Stimulated activated naive CD8-positive, alpha-beta T cell treated with anti-CD3 and anti-CD28 coated beads, Interleukin-15, amount 100 ng/mL, for 72 hours (primary cell): ENCODE measurements at regions not wholly inside any gene's neighbourhood (a gene's known extent, or its start where the extent isn't known, plus 50 kb on each side); places are given as distances from the start of the nearest gene placed in this dataset.

ENCODE experiments used
- ATAC-seq: fragments of 150-1000 bp; cut with Tn5 transposase; 2 replicates; pipeline ENCODE4 v1.10.0; 2021; ENCODE audit warnings: mild to moderate bottlenecking, moderate library complexity
- DNase-seq, 2 donors: peaks; one replicate each; pipeline ENCODE4 v3.0.0; 2021 to 2022
- H3K27ac Mint-ChIP-seq, 2 donors: one replicate each; pipeline ENCODE4 v1.8.0; 2022; ENCODE audit warnings: mild to moderate bottlenecking in 2 of 2, mixed read lengths in 2 of 2, moderate library complexity in 2 of 2
- H3K27me3 Mint-ChIP-seq: one replicate; pipeline ENCODE4 v1.8.0; 2022; ENCODE audit warnings: mixed read lengths
- H3K4me1 Mint-ChIP-seq: one replicate; pipeline ENCODE4 v1.8.0; 2022; ENCODE audit warnings: mild to moderate bottlenecking, mixed read lengths
- H3K4me3 Mint-ChIP-seq, 2 donors: one replicate each; pipeline ENCODE4 v1.8.0; 2022; ENCODE audit warnings: mild to moderate bottlenecking in 2 of 2, mixed read lengths in 2 of 2, moderate library complexity in 1 of 2
- H3K9me3 Mint-ChIP-seq, 2 donors: one replicate each; pipeline ENCODE4 v1.8.0; 2022; ENCODE audit warnings: mixed read lengths in 2 of 2

GRCh38 chr3:171949554-171949953 lies 89.8 kb upstream of the FNDC3B start:
- Mint-ChIP-seq H3K9me3 (no peaks in the 10 kb centered on the region), H3K27ac (no peak overlapping the region), H3K27me3 (peaks cover 7% of the 10 kb centered on the region), H3K4me3 (no peak overlapping the region), H3K4me1 (peaks cover 6% of the 10 kb centered on the region)
- ATAC-seq (no peak), DNase-seq (no peak)

DNA sequence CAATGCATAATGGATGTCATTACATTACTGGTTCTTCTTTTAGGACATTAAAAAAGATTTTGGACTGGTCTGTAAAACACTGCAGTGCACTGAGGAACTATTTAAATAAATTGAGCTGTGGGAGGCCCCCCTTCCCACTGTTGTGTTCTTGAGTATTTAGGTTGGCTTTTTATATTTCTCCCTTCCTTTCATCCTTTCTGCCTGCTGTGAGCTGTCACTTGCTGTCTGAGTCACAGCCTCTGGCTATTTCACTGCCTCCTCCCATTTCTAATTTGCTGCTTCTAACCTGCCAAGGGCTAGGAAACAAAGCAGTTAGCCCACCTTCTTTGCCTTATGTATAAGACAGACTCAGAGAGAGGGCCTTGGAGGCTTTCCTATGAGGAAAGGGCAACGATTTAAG lies 89.0 kb upstream of the FNDC3B start:
- Mint-ChIP-seq H3K9me3 (no peaks in the 10 kb centered on the region), H3K4me1 (peaks cover 6% of the 10 kb centered on the region), H3K27me3 (peaks cover 7% of the 10 kb centered on the region), H3K4me3 (no peak overlapping the region), H3K27ac (peak overlapping the region in 1 of 2 donors; percentile 53)
- no peak for DNase-seq
- ATAC-seq: no peak

GRCh38 chr3:171951597-171951996 lies 87.8 kb upstream of the FNDC3B start:
- Mint-ChIP-seq H3K27me3 (peaks cover 7% of the 10 kb centered on the region), H3K4me1 (peaks cover 6% of the 10 kb centered on the region), H3K27ac (no peak overlapping the region), H3K4me3 (no peak overlapping the region), H3K9me3 (no peaks in the 10 kb centered on the region)
- DNase-seq (no peak), ATAC-seq (no peak)

DNA sequence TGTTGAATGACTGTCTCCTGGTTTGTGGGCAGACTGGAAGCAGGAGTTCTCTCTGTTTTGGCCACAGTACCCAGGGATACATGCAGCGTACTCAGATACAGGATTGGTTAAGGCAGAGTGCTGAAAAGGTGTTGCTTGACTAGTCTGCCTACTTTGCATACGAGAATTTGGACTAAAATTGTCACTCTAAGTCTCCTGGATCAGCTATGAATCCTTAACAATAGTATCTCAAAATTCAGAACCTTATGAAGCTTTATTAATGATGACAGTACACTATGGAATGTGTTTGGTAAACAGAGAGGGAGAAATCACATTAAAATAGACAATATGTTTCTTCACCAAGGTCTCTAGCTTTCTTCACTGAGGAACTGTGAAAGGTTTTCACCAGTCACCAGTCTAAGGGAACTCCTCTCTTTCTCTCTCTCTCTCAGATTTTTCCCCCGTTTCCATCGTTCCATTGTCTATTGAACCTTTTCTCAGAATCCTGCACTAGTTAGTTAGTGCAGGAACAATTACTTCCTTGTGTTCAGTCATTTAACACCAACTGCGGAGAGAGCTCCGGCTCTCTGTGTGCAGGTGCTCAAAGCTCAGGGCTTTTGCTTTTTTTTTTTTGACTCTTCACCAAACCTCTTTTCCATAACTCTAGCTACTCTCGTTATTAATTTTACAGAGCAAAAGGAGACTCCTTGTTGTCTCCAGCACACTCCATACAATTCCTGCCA lies 85.9 kb upstream of the FNDC3B start:
- Mint-ChIP-seq H3K27ac (no peak overlapping the region), H3K27me3 (peaks cover 7% of the 10 kb centered on the region), H3K4me3 (no peak overlapping the region), H3K4me1 (peaks cover 6% of the 10 kb centered on the region), H3K9me3 (no peaks in the 10 kb centered on the region)
- no peak for ATAC-seq
- DNase-seq: no peak

DNA sequence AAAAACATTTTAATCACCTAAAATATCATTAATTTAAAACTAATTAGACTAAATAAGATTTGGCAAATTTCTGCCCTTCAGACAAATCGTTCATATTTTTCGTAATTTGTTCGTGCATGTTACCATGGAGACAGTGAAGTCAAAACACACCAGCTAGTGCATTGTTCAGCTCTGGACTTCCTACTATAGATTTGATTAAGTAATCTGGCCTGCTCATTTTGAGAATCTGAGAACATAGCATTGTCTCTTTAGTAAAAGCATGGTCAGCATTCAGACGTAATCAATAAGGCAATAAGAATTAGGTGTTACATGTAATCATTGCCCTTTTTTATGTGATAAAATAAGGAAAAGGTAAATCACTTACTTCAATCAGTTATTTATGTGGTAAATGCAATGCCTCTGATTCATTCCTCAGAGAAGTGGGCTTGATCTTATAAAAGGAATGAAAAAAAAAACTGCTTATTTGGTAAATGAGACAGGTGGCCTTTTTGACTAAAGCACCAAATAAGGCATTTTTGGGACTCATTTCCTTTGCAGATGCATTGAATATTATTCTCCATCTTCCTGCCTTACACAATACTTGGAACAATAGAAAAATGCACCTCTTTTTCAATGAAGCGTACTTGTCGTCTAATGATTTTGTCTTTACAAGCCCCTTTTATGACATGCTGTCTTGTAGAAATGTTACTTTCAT lies 84.5 kb upstream of the FNDC3B start:
- DNase-seq: no peak
- H3K27ac Mint-ChIP-seq: no peak overlapping the region
- no peak for ATAC-seq

DNA sequence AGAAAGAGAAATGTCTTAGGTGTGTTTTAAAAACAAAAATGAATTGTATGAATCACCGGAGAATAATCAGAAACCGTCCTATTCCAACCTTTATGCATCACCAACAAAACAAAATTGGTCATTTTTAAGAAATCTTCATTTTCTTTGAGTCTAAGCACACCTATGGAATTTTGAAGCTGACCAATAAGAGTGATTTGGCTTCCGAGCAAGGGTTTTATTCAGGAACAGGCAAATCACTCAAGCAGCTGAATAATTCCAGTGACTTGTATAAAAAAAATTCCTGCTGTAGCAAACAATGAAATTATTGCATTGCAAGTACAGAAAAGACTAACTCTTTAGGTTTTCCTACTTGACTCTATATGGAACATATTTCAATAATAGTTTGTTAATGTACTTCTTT lies 83.8 kb upstream of the FNDC3B start:
- Mint-ChIP-seq H3K4me1 (peaks cover 15% of the 10 kb centered on the region), H3K9me3 (no peaks in the 10 kb centered on the region), H3K27ac (no peak overlapping the region), H3K27me3 (peaks cover 7% of the 10 kb centered on the region), H3K4me3 (no peak overlapping the region)
- DNase-seq (no peak), ATAC-seq (no peak)

More for the DNA sequence above, 84.5 kb upstream of the FNDC3B start:
- Mint-ChIP-seq H3K9me3 (no peaks in the 10 kb centered on the region), H3K4me1 (peaks cover 12% of the 10 kb centered on the region), H3K27me3 (peaks cover 7% of the 10 kb centered on the region), H3K4me3 (no peak overlapping the region)

DNA sequence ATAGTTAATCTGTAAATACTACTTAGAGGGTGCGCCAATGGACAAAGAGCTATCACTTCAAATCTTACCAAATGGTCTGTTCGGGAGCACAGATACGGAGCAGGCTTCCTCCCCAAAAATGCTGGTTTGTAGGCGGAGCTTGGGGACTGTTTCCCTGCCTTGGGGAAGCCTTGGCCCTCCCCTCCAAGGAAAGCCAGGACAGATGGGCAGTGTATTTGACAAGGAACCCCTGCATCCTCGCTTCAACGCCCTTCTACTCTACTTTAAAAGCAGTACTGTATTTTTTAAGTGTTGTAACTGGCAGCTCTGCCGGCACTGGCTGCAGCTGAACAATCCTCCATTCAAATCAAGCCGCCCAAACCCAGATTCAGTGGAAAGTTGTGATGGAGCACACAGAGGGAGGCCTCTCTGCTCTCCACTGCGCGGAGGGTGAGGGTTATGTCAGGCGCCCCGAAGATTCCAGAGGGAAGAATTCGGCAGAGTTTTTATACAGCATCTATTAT lies 83.1 kb upstream of the FNDC3B start:
- H3K27ac Mint-ChIP-seq: no peak overlapping the region
- DNase-seq: no peak
- H3K27me3 Mint-ChIP-seq: peaks cover 6% of the 10 kb centered on the region
- H3K9me3 Mint-ChIP-seq: no peaks in the 10 kb centered on the region
- ATAC-seq: no peak
- H3K4me3 Mint-ChIP-seq: no peak overlapping the region
- peaks cover 20% of the 10 kb centered on the region for H3K4me1 Mint-ChIP-seq

DNA sequence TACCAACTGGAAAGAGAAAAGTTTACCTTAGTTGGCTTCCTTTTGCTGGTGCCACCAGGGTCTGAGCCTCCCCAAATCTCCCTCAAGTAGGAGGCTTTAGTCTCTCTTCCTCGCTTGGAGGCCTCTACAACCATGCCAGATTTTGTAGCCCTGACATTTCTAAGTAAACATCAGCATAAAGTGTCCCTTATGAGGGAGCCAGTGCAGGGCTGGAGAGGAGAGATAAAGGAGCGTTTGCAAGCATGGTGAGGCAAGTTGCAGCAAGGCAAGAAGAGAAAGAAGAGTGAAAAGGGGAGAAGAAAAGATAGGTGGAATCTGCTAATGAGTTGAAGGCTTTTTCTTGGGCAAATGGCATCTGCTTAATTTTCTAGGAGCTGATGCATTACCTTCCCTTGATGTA lies 82.7 kb upstream of the FNDC3B start:
- DNase-seq: no peak
- H3K27ac Mint-ChIP-seq: no peak overlapping the region
- H3K4me1 Mint-ChIP-seq: peaks cover 21% of the 10 kb centered on the region
- ATAC-seq: no peak
- no peak overlapping the region for H3K4me3 Mint-ChIP-seq
- H3K27me3 Mint-ChIP-seq: peaks cover 2% of the 10 kb centered on the region
- H3K9me3 Mint-ChIP-seq: no peaks in the 10 kb centered on the region

GRCh38 chr3:171959532-171960089 lies 79.8 kb upstream of the FNDC3B start:
- peaks cover 21% of the 10 kb centered on the region for H3K4me1 Mint-ChIP-seq
- no peak overlapping the region for H3K4me3 Mint-ChIP-seq
- DNase-seq (peak in 1 of 2 donors; percentile 13), ATAC-seq (peak; percentile 41)
- H3K27ac Mint-ChIP-seq: no peak overlapping the region
- no peaks in the 10 kb centered on the region for H3K9me3 Mint-ChIP-seq
- no peaks in the 10 kb centered on the region for H3K27me3 Mint-ChIP-seq

- Mint-ChIP-seq H3K4me1 (peaks cover 21% of the 10 kb centered on the region), H3K9me3 (no peaks in the 10 kb centered on the region), H3K27me3 (no peaks in the 10 kb centered on the region), H3K4me3 (peak overlapping the region; percentile 17 to 34), H3K27ac (no peak overlapping the region)
- DNase-seq (no peak), ATAC-seq (no peak)
Measured at GRCh38 chr3:171960159-171960558, 79.2 kb upstream of the FNDC3B start.

DNA sequence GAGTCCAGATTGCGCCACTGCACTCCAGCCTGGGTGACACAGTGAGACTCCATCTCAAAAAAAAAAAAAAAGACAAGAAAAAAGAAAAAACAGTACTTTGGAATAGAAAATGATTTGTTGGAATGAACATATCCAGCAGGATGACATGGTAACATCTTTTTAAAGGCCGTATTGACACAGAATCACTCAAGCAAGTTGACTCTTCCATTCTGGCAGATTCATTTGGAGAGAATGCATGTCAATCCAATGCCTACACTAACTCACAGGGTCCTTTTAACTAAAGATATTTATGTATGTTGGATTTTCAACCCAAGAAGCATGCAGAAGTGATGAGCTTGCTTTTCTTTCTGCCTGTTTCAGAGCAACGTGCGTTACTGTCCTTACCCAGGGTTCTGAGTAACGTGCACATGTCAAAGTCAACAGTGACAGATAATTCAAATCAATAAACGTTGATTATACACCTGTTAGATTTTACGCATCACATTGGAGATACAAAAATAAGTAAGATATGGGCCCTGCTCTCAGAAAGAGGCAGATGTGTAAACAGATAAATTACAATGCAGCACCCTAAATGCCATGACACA lies 77.1 kb upstream of the FNDC3B start:
- Mint-ChIP-seq H3K4me3 (no peak overlapping the region), H3K27ac (no peak overlapping the region), H3K27me3 (no peaks in the 10 kb centered on the region), H3K9me3 (no peaks in the 10 kb centered on the region), H3K4me1 (peaks cover 30% of the 10 kb centered on the region)
- ATAC-seq (no peak), DNase-seq (no peak)

DNA sequence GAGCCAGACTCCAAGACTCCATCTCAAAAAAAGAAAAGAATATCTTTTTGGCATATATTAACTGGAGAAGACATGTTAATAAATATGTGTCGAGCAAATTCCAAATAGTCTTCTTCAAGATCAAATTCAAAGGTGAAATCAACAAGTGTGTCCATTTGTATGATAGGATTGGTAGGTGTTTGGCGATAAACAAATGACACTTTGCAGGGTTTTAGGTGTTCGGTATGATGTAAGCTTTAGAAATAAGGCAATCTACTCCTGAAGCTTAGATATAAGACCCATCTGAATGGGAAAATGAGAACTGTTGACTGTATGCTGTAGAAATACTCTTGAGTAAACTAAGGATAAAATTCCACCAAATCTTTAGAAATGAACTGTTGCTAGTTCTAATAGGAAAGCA lies 75.8 kb upstream of the FNDC3B start:
- peaks cover 0 to 2% of the 10 kb centered on the region in 2 donors for H3K9me3 Mint-ChIP-seq
- H3K27me3 Mint-ChIP-seq: no peaks in the 10 kb centered on the region
- DNase-seq (no peak), ATAC-seq (no peak)
- H3K4me3 Mint-ChIP-seq: no peak overlapping the region
- H3K27ac Mint-ChIP-seq: no peak overlapping the region
- H3K4me1 Mint-ChIP-seq: peaks cover 40% of the 10 kb centered on the region

- Mint-ChIP-seq H3K27ac (peak overlapping the region in 1 of 2 donors; percentile 51), H3K4me1 (peaks cover 31% of the 10 kb centered on the region), H3K27me3 (no peaks in the 10 kb centered on the region), H3K4me3 (no peak overlapping the region), H3K9me3 (peaks cover 5 to 11% of the 10 kb centered on the region in 2 donors)
- ATAC-seq (no peak), DNase-seq (no peak)
Measured at GRCh38 chr3:171965067-171965712, 74.2 kb upstream of the FNDC3B start.

- no peaks in the 10 kb centered on the region for H3K27me3 Mint-ChIP-seq
- no peak overlapping the region for H3K4me3 Mint-ChIP-seq
- H3K27ac Mint-ChIP-seq: peak overlapping the region; percentile 15 to 48
- H3K4me1 Mint-ChIP-seq: peaks cover 25% of the 10 kb centered on the region
- no peak for ATAC-seq
- DNase-seq: no peak
- H3K9me3 Mint-ChIP-seq: peaks cover 5 to 11% of the 10 kb centered on the region in 2 donors
Measured at GRCh38 chr3:171966533-171967136, 72.7 kb upstream of the FNDC3B start.

DNA sequence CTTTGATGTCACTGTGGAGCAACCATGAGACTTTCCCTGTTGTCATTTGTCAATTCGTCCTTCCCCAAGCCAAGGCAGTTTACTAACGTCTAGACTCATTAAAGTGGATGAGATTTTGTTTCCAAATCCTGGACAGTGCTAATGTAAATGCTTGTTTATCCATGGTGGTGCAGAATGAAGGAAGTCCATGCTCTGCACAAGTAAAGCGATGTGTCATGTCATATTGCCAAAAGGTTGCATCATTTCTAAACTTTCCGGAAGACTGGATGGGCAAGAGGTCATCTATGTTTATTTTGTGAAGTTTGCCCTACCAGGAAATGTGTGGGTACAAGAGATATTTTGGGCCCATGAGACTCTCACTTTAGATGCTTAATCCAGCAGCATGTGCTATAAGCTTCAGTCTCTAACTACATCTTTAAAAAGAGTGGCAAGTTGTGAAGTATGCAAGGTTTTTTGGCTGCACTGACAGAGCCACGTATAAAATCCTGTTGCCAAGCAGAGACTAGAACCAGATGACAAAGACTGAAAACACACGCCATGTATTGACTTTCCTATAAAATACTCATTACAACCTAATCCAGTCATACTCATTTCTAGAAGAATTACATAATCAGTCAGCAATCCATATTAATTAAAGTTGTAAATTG lies 72.1 kb upstream of the FNDC3B start:
- no peak for DNase-seq
- Mint-ChIP-seq H3K27me3 (no peaks in the 10 kb centered on the region), H3K9me3 (peaks cover 5 to 11% of the 10 kb centered on the region in 2 donors), H3K4me1 (peaks cover 25% of the 10 kb centered on the region), H3K27ac (peak overlapping the region; percentile 15 to 27), H3K4me3 (no peak overlapping the region)
- ATAC-seq: peak; percentile 53
